ENCODE measurements at regions not wholly inside any gene's neighbourhood (a gene's known extent, or its start where the extent isn't known, plus 50 kb on each side); places are given as distances from the start of the nearest gene placed in this dataset.
A peak's percentile ranks its signal among the peaks of the same experiment; 100 is the strongest.

DNA sequence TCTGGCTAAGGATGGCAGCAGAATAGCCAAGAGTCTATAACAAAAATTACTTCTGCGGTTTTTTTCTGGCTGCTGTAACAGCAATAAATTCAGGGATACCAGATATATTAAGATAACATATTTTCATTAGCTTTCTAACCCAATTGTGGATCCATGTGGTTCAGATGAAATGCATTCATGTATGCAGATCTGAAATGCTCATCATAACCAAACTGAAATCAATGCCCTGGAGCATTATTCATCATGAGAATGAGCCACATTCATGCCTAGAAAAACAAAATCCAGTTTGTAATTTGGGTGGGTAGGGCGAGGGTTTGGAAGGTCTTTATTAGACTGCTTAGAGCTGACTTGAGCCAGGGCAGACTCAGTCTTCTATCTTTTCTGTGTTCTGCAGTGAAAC lies 69.8 kb upstream of the SEMA3A start:
- ATAC-seq = peak; percentile 82
- no peak for TF ChIP-seq TOX (CRISPR knock-in tag; IDR thresholded peaks at IDR 0.05; ENCODE audit: borderline replicate concordance)
- TF ChIP-seq ZFP3 (CRISPR knock-in tag; IDR thresholded peaks at IDR 0.05) = peak; percentile 16; the same call in 1 of the 2 replicates
- no peak for TF ChIP-seq ZFP30 (CRISPR knock-in tag; IDR thresholded peaks at IDR 0.05)
- TF ChIP-seq SNAI2 (CRISPR knock-in tag; IDR thresholded peaks at IDR 0.05) = no peak
- TF ChIP-seq ZNF8 (CRISPR knock-in tag; IDR thresholded peaks at IDR 0.05) = 0 out of 2 replicates have a peak, but pooled peaks have one; percentile 22
- no peak for TF ChIP-seq ZNF565 (CRISPR knock-in tag; conservative IDR thresholded peaks at IDR 0.05; ENCODE audit: low read depth)
- peak; percentile 97 for TF ChIP-seq ISL1 (CRISPR knock-in tag; IDR thresholded peaks at IDR 0.05)
- TF ChIP-seq OSR1 (CRISPR knock-in tag; IDR thresholded peaks at IDR 0.05) = no peak
- TF ChIP-seq TCF4 (CRISPR knock-in tag; IDR thresholded peaks at IDR 0.05; ENCODE audit: borderline replicate concordance) = peak; percentile 90
- TF ChIP-seq ARNTL (CRISPR knock-in tag; IDR thresholded peaks at IDR 0.05; ENCODE audit: borderline replicate concordance, low read depth) = no peak
- TF ChIP-seq, protein P1, sequence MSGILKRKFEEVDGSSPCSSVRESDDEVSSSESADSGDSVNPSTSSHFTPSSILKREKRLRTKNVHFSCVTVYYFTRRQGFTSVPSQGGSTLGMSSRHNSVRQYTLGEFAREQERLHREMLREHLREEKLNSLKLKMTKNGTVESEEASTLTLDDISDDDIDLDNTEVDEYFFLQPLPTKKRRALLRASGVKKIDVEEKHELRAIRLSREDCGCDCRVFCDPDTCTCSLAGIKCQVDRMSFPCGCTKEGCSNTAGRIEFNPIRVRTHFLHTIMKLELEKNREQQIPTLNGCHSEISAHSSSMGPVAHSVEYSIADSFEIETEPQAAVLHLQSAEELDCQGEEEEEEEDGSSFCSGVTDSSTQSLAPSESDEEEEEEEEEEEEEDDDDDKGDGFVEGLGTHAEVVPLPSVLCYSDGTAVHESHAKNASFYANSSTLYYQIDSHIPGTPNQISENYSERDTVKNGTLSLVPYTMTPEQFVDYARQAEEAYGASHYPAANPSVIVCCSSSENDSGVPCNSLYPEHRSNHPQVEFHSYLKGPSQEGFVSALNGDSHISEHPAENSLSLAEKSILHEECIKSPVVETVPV (CRISPR knock-in tag; IDR thresholded peaks at IDR 0.05) = peak; percentile 55; the same call in 1 of the 2 replicates
- TF ChIP-seq CSDC2 (CRISPR knock-in tag; IDR thresholded peaks at IDR 0.05) = no peak; the same call in 1 of the 2 replicates
- peak; percentile 72; the same call in 1 of the 2 replicates for TF ChIP-seq POU6F1 (CRISPR knock-in tag; IDR thresholded peaks at IDR 0.05; ENCODE audit: borderline replicate concordance, low read depth)
- TF ChIP-seq CREB5 (CRISPR knock-in tag; IDR thresholded peaks at IDR 0.05; ENCODE audit: low read depth) = peak; percentile 83; the same call in 1 of the 2 replicates

GRCh38 chr7:84263106-84263505 lies 68.5 kb upstream of the SEMA3A start:
- TF ChIP-seq ZC3H10 (CRISPR knock-in tag; IDR thresholded peaks at IDR 0.05) (no peak), ZNF70 (CRISPR knock-in tag; IDR thresholded peaks at IDR 0.05) (no peak), TCF4 (CRISPR knock-in tag; IDR thresholded peaks at IDR 0.05; ENCODE audit: borderline replicate concordance) (no peak), PATZ1 (CRISPR knock-in tag; IDR thresholded peaks at IDR 0.05; ENCODE audit: borderline replicate concordance) (no peak), ISL1 (CRISPR knock-in tag; IDR thresholded peaks at IDR 0.05) (no peak), GLIS3 (CRISPR knock-in tag; IDR thresholded peaks at IDR 0.05) (no peak), TOX (CRISPR knock-in tag; IDR thresholded peaks at IDR 0.05; ENCODE audit: borderline replicate concordance) (no peak), CREB5 (CRISPR knock-in tag; IDR thresholded peaks at IDR 0.05; ENCODE audit: low read depth) (no peak), BACH2 (CRISPR knock-in tag; IDR thresholded peaks at IDR 0.05; ENCODE audit: borderline replicate concordance) (no peak), PPARA (CRISPR knock-in tag; IDR thresholded peaks at IDR 0.05; ENCODE audit: borderline replicate concordance) (no peak), ZFP30 (CRISPR knock-in tag; IDR thresholded peaks at IDR 0.05) (no peak), ESRRG (CRISPR knock-in tag; IDR thresholded peaks at IDR 0.05) (no peak), POU6F1 (CRISPR knock-in tag; IDR thresholded peaks at IDR 0.05; ENCODE audit: borderline replicate concordance, low read depth) (no peak), ZNF8 (CRISPR knock-in tag; IDR thresholded peaks at IDR 0.05) (no peak), CSDC2 (CRISPR knock-in tag; IDR thresholded peaks at IDR 0.05) (no peak), ZNF565 (CRISPR knock-in tag; conservative IDR thresholded peaks at IDR 0.05; ENCODE audit: low read depth) (no peak), OSR1 (CRISPR knock-in tag; IDR thresholded peaks at IDR 0.05) (no peak), ZFP3 (CRISPR knock-in tag; IDR thresholded peaks at IDR 0.05) (no peak)
- TF ChIP-seq, protein P2, sequence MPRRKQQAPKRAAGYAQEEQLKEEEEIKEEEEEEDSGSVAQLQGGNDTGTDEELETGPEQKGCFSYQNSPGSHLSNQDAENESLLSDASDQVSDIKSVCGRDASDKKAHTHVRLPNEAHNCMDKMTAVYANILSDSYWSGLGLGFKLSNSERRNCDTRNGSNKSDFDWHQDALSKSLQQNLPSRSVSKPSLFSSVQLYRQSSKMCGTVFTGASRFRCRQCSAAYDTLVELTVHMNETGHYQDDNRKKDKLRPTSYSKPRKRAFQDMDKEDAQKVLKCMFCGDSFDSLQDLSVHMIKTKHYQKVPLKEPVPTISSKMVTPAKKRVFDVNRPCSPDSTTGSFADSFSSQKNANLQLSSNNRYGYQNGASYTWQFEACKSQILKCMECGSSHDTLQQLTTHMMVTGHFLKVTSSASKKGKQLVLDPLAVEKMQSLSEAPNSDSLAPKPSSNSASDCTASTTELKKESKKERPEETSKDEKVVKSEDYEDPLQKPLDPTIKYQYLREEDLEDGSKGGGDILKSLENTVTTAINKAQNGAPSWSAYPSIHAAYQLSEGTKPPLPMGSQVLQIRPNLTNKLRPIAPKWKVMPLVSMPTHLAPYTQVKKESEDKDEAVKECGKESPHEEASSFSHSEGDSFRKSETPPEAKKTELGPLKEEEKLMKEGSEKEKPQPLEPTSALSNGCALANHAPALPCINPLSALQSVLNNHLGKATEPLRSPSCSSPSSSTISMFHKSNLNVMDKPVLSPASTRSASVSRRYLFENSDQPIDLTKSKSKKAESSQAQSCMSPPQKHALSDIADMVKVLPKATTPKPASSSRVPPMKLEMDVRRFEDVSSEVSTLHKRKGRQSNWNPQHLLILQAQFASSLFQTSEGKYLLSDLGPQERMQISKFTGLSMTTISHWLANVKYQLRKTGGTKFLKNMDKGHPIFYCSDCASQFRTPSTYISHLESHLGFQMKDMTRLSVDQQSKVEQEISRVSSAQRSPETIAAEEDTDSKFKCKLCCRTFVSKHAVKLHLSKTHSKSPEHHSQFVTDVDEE (CRISPR knock-in tag; IDR thresholded peaks at IDR 0.05) = no peak
- no peak for ATAC-seq
